Hepatocyte (in vitro differentiated cells): ENCODE measurements at regions not wholly inside any gene's neighbourhood (a gene's known extent, or its start where the extent isn't known, plus 50 kb on each side); places are given as distances from the start of the nearest gene placed in this dataset.

ENCODE experiments used
- DNase-seq: peaks from one replicate; pipeline ENCODE4 v3.0.0-alpha.2; 2016; ENCODE audit warnings: low spot score
- H2AFZ ChIP-seq: fragments of 200-600 bp; sonication (generic); 2 replicates; pipeline ENCODE4 v1.6.0; 2016; ENCODE audit warnings: antibody characterized with exemption, mild to moderate bottlenecking
- H3K27ac ChIP-seq: fragments of 200-600 bp; sonication (generic); 2 replicates; pipeline ENCODE4 v1.5.1; 2016; ENCODE audit warnings: mild to moderate bottlenecking
- H3K27me3 ChIP-seq: fragments of 200-600 bp; sonication (generic); 2 replicates; pipeline ENCODE4 v1.6.1; 2016
- H3K36me3 ChIP-seq: fragments of 200-600 bp; sonication (generic); replicated peaks from 2 replicates; pipeline ENCODE4 v1.5.1; 2016; ENCODE audit warnings: low read depth; ENCODE audit not compliant: insufficient read depth
- H3K4me1 ChIP-seq: fragments of 200-600 bp; sonication (generic); 2 replicates; pipeline ENCODE4 v1.5.1; 2016; ENCODE audit warnings: mild to moderate bottlenecking, moderate library complexity; ENCODE audit not compliant: insufficient read depth
- H3K4me2 ChIP-seq: fragments of 200-600 bp; sonication (generic); 2 replicates; pipeline ENCODE4 v1.6.0; 2016
- H3K4me3 ChIP-seq: fragments of 200-600 bp; sonication (generic); 2 replicates; pipeline ENCODE4 v1.5.1; 2016; ENCODE audit warnings: mild to moderate bottlenecking
- H3K79me2 ChIP-seq: fragments of 200-600 bp; sonication (generic); 2 replicates; pipeline ENCODE4 v1.6.0; 2017; ENCODE audit warnings: mild to moderate bottlenecking
- H3K9me2 ChIP-seq: fragments of 200-600 bp; sonication (generic); replicated peaks from 2 replicates; pipeline ENCODE4 v1.6.0; 2017; ENCODE audit warnings: mild to moderate bottlenecking; ENCODE audit not compliant: insufficient read depth
- H3K9me3 ChIP-seq: fragments of 200-600 bp; sonication (generic); 2 replicates; pipeline ENCODE4 v1.5.1; 2016; ENCODE audit warnings: low read depth, mild to moderate bottlenecking
- H4K20me1 ChIP-seq: fragments of 200-600 bp; sonication (generic); 2 replicates; pipeline ENCODE4 v1.6.0; 2016; ENCODE audit warnings: mild to moderate bottlenecking; ENCODE audit not compliant: insufficient read depth, poor library complexity, severe bottlenecking
- EZH2 ChIP-seq: fragments of 200-600 bp; sonication (generic); IDR thresholded peaks from 2 replicates; pipeline ENCODE4 v1.6.1; 2016; ENCODE audit warnings: antibody characterized with exemption, mild to moderate bottlenecking, borderline replicate concordance
- EZH2phosphoT487 ChIP-seq: fragments of 200-600 bp; sonication (generic); IDR thresholded peaks from one replicate; pipeline ENCODE4 v1.6.1; 2018; ENCODE audit warnings: antibody characterized with exemption, mild to moderate bottlenecking, low read depth, moderate library complexity; ENCODE audit not compliant: unreplicated experiment, severe bottlenecking
- WGBS: methylation state at CpG from one replicate; pipeline ENCODE4 v1.1.6; 2016; ENCODE audit warnings: low lambda C conversion rate; ENCODE audit errors: missing lambda C conversion rate; 5-methylcytosine and 5-hydroxymethylcytosine counted together
- TF ChIP-seq, protein P1 (sequence below): fragments of 200-600 bp; sonication (generic); IDR thresholded peaks from 2 replicates; pipeline ENCODE4 v1.5.1; 2016; ENCODE audit warnings: antibody characterized with exemption, mild to moderate bottlenecking; ENCODE audit not compliant: poor library complexity

DNA sequence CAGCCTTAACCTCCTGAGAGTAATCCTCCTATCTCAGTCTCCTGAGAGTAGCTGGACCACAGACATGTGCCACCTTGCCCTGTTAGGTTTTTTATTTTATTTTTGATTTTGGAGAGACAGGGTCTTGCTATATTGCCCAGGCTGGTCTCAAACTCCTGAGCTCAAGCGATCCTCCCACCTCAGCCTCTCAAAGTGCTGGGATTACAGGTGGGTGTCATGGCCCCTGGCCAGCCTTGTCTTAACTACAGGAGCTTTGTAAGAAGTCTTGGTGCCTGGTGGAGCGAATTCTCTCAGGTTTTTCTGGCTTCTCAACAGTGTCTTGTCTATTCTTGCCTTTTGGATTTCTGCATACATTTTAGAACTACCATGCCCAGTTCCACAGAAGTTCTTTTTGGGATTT, 546.4 kb downstream of the TBC1D22A start:
- no peaks in the 10 kb centered on the region for H4K20me1 ChIP-seq
- H3K27ac ChIP-seq = no peak overlapping the region
- no peaks in the 10 kb centered on the region for H3K36me3 ChIP-seq
- no peak overlapping the region for H3K4me3 ChIP-seq
- H2AFZ ChIP-seq = no peak overlapping the region
- no peak for DNase-seq
- no peaks in the 10 kb centered on the region for H3K27me3 ChIP-seq
- H3K4me1 ChIP-seq = no peaks in the 10 kb centered on the region
- TF ChIP-seq, protein P1, sequence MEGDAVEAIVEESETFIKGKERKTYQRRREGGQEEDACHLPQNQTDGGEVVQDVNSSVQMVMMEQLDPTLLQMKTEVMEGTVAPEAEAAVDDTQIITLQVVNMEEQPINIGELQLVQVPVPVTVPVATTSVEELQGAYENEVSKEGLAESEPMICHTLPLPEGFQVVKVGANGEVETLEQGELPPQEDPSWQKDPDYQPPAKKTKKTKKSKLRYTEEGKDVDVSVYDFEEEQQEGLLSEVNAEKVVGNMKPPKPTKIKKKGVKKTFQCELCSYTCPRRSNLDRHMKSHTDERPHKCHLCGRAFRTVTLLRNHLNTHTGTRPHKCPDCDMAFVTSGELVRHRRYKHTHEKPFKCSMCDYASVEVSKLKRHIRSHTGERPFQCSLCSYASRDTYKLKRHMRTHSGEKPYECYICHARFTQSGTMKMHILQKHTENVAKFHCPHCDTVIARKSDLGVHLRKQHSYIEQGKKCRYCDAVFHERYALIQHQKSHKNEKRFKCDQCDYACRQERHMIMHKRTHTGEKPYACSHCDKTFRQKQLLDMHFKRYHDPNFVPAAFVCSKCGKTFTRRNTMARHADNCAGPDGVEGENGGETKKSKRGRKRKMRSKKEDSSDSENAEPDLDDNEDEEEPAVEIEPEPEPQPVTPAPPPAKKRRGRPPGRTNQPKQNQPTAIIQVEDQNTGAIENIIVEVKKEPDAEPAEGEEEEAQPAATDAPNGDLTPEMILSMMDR = no peak
- 37% methylated on average over 2 of the region's 2 CpGs for WGBS
- H3K9me2 ChIP-seq = no peaks in the 10 kb centered on the region
- H3K4me2 ChIP-seq = no peak overlapping the region
- H3K9me3 ChIP-seq = no peaks in the 10 kb centered on the region
- H3K79me2 ChIP-seq = no peaks in the 10 kb centered on the region

DNA sequence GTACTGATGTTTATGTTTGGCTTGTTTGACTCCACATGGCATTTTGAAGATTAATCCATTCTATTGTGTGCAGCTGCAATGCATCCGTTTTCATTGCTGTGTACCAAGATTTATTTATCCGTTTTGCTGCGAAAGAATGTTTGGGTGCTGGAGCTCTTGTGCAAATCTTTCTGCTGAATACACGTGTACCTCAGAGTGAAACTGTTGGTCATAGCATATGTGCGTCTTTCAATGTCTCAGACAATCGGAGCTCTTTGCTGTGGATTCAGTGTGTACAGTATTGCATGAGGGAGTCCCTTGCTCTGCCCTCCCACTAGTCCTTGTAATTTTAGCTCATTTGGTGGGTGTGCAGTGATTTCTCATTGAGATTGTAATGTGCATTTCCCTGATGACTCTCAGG, 545.4 kb downstream of the TBC1D22A start:
- Histone ChIP-seq H4K20me1 (no peaks in the 10 kb centered on the region), H3K4me2 (no peak overlapping the region), H3K9me3 (no peaks in the 10 kb centered on the region), H3K27ac (no peak overlapping the region), H3K27me3 (no peaks in the 10 kb centered on the region), H3K36me3 (no peaks in the 10 kb centered on the region), H2AFZ (no peak overlapping the region), H3K79me2 (no peaks in the 10 kb centered on the region), H3K4me3 (no peak overlapping the region), H3K4me1 (no peaks in the 10 kb centered on the region), H3K9me2 (no peaks in the 10 kb centered on the region)
- no peak for DNase-seq
- 76% methylated on average over 6 of the region's 6 CpGs for WGBS
- TF ChIP-seq, protein P1 = no peak
- TF ChIP-seq EZH2 (no peak), EZH2phosphoT487 (no peak)

DNA sequence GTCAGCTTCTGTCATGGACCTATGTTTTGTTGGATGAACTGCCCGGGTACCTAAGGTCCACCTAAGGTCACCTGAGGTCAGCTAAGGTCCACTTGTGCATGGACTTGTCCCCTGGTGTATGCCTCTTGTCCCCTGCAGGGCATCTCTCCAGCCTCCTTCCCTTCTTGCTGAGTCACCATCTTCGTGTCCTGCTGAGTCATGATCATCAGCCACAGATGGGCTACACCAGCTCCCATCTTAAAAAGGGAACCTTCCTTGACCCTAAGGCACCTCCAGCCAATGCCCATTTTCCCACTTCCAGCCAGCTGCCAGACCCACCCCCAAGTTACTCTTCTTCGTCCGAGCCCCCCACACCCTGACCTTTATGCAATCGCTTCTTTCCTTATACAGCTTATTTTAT, 544.9 kb downstream of the TBC1D22A start:
- Histone ChIP-seq H3K9me2 (no peaks in the 10 kb centered on the region), H3K4me2 (no peak overlapping the region), H3K4me1 (no peaks in the 10 kb centered on the region), H3K4me3 (no peak overlapping the region), H4K20me1 (no peaks in the 10 kb centered on the region), H3K79me2 (no peaks in the 10 kb centered on the region), H3K9me3 (no peaks in the 10 kb centered on the region), H3K27me3 (no peaks in the 10 kb centered on the region), H3K36me3 (no peaks in the 10 kb centered on the region), H2AFZ (no peak overlapping the region), H3K27ac (no peak overlapping the region)
- TF ChIP-seq EZH2 (no peak), EZH2phosphoT487 (no peak)
- TF ChIP-seq, protein P1 = no peak
- no peak for DNase-seq
- WGBS = 78% methylated on average over 5 of the region's 5 CpGs

DNA sequence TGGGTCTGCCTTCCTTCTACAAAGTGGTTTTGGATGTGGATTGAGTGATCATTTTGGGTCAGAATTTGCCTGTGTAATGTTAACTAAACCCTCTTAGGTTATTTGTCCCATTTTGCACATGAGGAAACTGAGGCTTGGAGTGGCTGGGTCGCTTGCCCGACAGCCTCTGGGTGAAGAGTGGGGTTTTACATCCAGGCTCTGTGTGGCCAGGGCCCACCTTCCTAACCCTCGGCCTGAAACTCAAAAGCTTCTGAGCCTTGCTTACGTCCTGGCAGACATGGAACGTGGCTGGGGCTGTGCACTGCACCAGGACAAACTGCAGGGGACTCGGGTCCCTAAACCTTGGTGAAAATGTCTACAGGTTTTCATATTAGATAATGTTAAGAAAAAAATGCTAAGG, 542.4 kb downstream of the TBC1D22A start:
- H3K27ac ChIP-seq = no peak overlapping the region
- H4K20me1 ChIP-seq = no peaks in the 10 kb centered on the region
- no peaks in the 10 kb centered on the region for H3K4me1 ChIP-seq
- no peaks in the 10 kb centered on the region for H3K27me3 ChIP-seq
- no peak overlapping the region for H2AFZ ChIP-seq
- H3K4me2 ChIP-seq = no peak overlapping the region
- no peak for DNase-seq
- H3K9me3 ChIP-seq = no peaks in the 10 kb centered on the region
- no peaks in the 10 kb centered on the region for H3K79me2 ChIP-seq
- no peak for TF ChIP-seq EZH2
- TF ChIP-seq EZH2phosphoT487 = no peak
- TF ChIP-seq, protein P1 = no peak
- 77% methylated on average over 6 of the region's 6 CpGs for WGBS
- H3K9me2 ChIP-seq = no peaks in the 10 kb centered on the region
- no peaks in the 10 kb centered on the region for H3K36me3 ChIP-seq
- H3K4me3 ChIP-seq = no peak overlapping the region
